Loucy (cell line): ENCODE measurements at regions not wholly inside any gene's neighbourhood (a gene's known extent, or its start where the extent isn't known, plus 50 kb on each side); places are given as distances from the start of the nearest gene placed in this dataset.

ENCODE experiments used
- EZH2phosphoT487 ChIP-seq: fragments of 200-600 bp; IDR thresholded peaks from 2 replicates; pipeline ENCODE4 v1.6.1; 2018; ENCODE audit warnings: antibody characterized with exemption, mild to moderate bottlenecking, moderate library complexity, borderline replicate concordance
- TF ChIP-seq, protein P1 (sequence below): fragments of 200-600 bp; sonication (generic); conservative IDR thresholded peaks from 2 replicates; pipeline ENCODE4 v1.5.1; 2014; ENCODE audit warnings: mild to moderate bottlenecking, antibody characterized with exemption, low read length

DNA sequence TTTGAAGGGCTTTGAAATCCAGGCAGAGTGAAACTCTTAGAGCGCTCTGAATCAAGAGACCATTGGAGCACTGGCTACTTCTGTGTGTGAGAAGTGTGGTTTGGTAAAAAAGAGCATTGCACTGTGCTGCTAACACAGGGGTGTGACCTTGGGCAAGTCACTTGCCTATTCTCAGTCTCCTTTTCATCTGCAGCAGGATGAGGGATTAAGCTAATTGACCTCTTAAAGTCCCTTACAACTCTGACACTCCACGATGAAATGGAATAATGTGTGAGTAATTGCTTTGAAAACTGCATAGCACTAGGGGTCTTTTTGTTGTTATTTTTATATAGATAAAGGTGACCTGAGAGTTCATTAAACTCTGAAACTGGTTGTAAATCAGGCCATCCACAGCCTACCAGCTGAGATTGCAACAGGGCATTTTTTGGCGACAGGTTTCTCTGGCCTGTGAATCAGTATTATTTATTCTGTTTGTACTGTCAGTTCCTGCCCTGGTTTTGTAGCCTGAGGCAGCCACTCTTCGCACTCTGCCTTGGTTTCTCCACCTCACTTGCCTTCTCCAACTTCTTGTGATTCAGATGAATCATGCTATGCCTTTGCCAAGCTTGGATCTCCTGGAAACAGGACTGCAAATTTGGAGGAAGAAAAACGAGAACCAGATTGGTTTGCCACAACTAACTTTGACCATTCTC, 159.9 kb upstream of the PARP11 start:
- TF ChIP-seq, protein P1, sequence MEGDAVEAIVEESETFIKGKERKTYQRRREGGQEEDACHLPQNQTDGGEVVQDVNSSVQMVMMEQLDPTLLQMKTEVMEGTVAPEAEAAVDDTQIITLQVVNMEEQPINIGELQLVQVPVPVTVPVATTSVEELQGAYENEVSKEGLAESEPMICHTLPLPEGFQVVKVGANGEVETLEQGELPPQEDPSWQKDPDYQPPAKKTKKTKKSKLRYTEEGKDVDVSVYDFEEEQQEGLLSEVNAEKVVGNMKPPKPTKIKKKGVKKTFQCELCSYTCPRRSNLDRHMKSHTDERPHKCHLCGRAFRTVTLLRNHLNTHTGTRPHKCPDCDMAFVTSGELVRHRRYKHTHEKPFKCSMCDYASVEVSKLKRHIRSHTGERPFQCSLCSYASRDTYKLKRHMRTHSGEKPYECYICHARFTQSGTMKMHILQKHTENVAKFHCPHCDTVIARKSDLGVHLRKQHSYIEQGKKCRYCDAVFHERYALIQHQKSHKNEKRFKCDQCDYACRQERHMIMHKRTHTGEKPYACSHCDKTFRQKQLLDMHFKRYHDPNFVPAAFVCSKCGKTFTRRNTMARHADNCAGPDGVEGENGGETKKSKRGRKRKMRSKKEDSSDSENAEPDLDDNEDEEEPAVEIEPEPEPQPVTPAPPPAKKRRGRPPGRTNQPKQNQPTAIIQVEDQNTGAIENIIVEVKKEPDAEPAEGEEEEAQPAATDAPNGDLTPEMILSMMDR, result no peak
- no peak for TF ChIP-seq EZH2phosphoT487
